Activated CD8-positive, alpha-beta T cell treated with anti-CD3 and anti-CD28 coated beads for 36 hours (primary cell): ENCODE measurements at regions not wholly inside any gene's neighbourhood (a gene's known extent, or its start where the extent isn't known, plus 50 kb on each side); places are given as distances from the start of the nearest gene placed in this dataset.

ENCODE experiments used
- ATAC-seq: fragments of 200-7000 bp; cut with Tn5 transposase; one replicate; pipeline ENCODE4 v1.10.0; 2021; ENCODE audit warnings: mild to moderate bottlenecking, moderate library complexity
- CTCF ChIA-PET: fragments of 350-600 bp; sonication (Branson Sonifier 250); formaldehyde crosslinking; loops from one replicate; lab custom pipeline; 2021; ENCODE audit warnings: antibody characterized with exemption; lab: Charles Lee
- POLR2A ChIA-PET: fragments of 350-600 bp; sonication (Branson Sonifier 250); formaldehyde crosslinking; loops from one replicate; lab custom pipeline; 2021; ENCODE audit warnings: antibody characterized with exemption; lab: Charles Lee
- DNase-seq: peaks from one replicate; pipeline ENCODE4 v3.0.0-alpha.2; 2020
- H3K27ac Mint-ChIP-seq: one replicate; pipeline ENCODE4 v1.8.0; 2021; ENCODE audit warnings: mild to moderate bottlenecking, mixed read lengths
- H3K27me3 Mint-ChIP-seq: one replicate; pipeline ENCODE4 v1.8.0; 2021; ENCODE audit warnings: mixed read lengths
- H3K36me3 Mint-ChIP-seq: one replicate; pipeline ENCODE4 v1.8.0; 2021; ENCODE audit warnings: low read depth, mixed read lengths
- H3K4me1 Mint-ChIP-seq: one replicate; pipeline ENCODE4 v1.8.0; 2021; ENCODE audit warnings: low read depth, mixed read lengths
- H3K4me3 Mint-ChIP-seq: one replicate; pipeline ENCODE4 v1.8.0; 2021; ENCODE audit warnings: mild to moderate bottlenecking, moderate library complexity, mixed read lengths
- H3K9me3 Mint-ChIP-seq: one replicate; pipeline ENCODE4 v1.8.0; 2021; ENCODE audit warnings: mixed read lengths
- intact Hi-C: fragments of 100-400 bp; cut with micrococcal nuclease; formaldehyde crosslinking; loops from one replicate; pipeline ENCODE4 v1.10.0; 2022
- TF ChIP-seq, protein P1 (sequence below): fragments of 200-600 bp; IDR thresholded peaks from one replicate; pipeline ENCODE4 v1.8.0; 2022; ENCODE audit warnings: antibody characterized with exemption, mild to moderate bottlenecking

DNA sequence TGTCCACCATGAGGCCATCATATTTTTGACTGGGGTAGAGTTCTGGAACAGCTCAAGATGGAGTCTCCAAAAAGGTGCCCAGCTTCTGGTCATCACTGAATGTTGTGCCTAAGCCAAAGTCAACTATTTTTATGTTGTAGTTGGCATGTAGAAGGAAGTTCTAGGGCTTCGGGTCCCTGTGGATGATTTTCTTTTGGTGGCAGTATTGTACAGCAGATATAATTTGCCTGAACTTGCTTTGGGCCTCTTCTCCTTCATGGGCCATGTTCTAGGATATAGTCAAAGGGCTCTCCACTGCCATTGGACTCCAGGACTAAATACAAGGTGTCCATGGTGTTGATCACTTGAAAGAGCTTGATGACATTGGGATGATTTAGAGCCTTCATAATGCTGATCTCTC is 143.6 kb downstream of the SLC38A4 start:
- Mint-ChIP-seq H3K27ac (no peak overlapping the region), H3K4me1 (no peaks in the 10 kb centered on the region), H3K36me3 (no peaks in the 10 kb centered on the region), H3K9me3 (peaks cover 8% of the 10 kb centered on the region), H3K4me3 (no peak overlapping the region), H3K27me3 (no peaks in the 10 kb centered on the region)
- intact Hi-C loops, result no loop called here
- CTCF ChIA-PET, result interaction anchor here (0.7 to 1.6 kb wide), 2 partner anchors 20 to 158 kb away, joined by 3 read pairs; no protein-coding TSS in a partner anchor
- ATAC-seq, result no peak
- POLR2A ChIA-PET, result no interaction called here
- DNase-seq, result no peak
- TF ChIP-seq, protein P1, sequence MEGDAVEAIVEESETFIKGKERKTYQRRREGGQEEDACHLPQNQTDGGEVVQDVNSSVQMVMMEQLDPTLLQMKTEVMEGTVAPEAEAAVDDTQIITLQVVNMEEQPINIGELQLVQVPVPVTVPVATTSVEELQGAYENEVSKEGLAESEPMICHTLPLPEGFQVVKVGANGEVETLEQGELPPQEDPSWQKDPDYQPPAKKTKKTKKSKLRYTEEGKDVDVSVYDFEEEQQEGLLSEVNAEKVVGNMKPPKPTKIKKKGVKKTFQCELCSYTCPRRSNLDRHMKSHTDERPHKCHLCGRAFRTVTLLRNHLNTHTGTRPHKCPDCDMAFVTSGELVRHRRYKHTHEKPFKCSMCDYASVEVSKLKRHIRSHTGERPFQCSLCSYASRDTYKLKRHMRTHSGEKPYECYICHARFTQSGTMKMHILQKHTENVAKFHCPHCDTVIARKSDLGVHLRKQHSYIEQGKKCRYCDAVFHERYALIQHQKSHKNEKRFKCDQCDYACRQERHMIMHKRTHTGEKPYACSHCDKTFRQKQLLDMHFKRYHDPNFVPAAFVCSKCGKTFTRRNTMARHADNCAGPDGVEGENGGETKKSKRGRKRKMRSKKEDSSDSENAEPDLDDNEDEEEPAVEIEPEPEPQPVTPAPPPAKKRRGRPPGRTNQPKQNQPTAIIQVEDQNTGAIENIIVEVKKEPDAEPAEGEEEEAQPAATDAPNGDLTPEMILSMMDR, result no peak

DNA sequence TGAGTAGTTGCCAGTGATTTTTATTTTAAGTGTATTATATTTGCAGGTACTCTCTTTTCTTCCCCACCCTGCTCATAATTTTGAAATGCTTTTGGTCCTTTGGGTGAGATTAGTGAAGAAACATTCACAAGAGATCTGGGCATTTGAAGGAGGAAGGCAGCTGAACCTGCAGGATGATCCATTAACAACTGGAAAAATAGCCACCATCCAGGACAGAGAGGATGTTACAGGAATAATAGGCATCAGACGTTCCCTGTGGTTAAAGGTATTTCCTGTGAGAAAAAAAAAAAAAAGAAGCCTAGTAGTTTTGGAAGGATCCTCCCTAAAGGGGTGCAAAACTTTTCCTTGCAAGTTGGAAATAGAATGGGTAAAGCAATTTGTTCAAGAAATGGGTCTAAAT is 145.3 kb downstream of the SLC38A4 start:
- CTCF ChIA-PET, result no interaction called here
- POLR2A ChIA-PET, result no interaction called here

DNA sequence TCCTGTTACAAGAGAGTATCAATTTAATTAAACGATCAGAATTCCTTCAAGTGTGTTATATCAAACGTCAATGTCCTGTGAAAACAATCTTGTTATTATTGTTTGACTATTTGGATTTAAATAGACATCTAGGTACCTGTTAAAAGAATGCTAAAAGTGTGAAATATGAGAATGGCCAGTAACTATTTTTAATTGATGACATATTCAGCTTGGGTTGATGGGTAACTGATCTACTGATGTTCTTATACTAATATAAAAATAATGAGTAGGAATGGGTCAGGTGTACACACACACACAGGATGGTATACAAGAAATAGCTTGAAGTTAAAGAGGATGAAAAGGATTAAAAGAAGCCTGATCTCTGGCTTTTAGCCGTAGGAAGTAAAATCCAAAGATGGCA is 146.0 kb downstream of the SLC38A4 start:
- TF ChIP-seq, protein P1, result no peak
- ChIA-PET POLR2A (interaction anchor here (0.5 to 0.8 kb wide), 2 partner anchors 22 to 555 kb away, joined by 3 read pairs; no protein-coding TSS in a partner anchor), CTCF (interaction anchor here (1.2 kb wide), 1 partner anchor 9 kb away, joined by 3 read pairs; no protein-coding TSS in a partner anchor)
- no peaks in the 10 kb centered on the region for H3K36me3 Mint-ChIP-seq
- DNase-seq, result no peak
- no peak overlapping the region for H3K4me3 Mint-ChIP-seq
- intact Hi-C loops, result no loop called here
- H3K9me3 Mint-ChIP-seq, result peaks cover 7% of the 10 kb centered on the region
- H3K27ac Mint-ChIP-seq, result no peak overlapping the region
- peaks cover 2% of the 10 kb centered on the region for H3K4me1 Mint-ChIP-seq
- no peak for ATAC-seq
- no peaks in the 10 kb centered on the region for H3K27me3 Mint-ChIP-seq

More for the DNA sequence above, 145.3 kb downstream of the SLC38A4 start:
- H3K4me1 Mint-ChIP-seq, result peaks cover 2% of the 10 kb centered on the region
- no peak for DNase-seq
- no peaks in the 10 kb centered on the region for H3K27me3 Mint-ChIP-seq
- H3K36me3 Mint-ChIP-seq, result no peaks in the 10 kb centered on the region
- TF ChIP-seq, protein P1, result no peak
- intact Hi-C loops, result no loop called here
- no peak overlapping the region for H3K27ac Mint-ChIP-seq
- H3K9me3 Mint-ChIP-seq, result peaks cover 8% of the 10 kb centered on the region
- no peak overlapping the region for H3K4me3 Mint-ChIP-seq
- no peak for ATAC-seq

DNA sequence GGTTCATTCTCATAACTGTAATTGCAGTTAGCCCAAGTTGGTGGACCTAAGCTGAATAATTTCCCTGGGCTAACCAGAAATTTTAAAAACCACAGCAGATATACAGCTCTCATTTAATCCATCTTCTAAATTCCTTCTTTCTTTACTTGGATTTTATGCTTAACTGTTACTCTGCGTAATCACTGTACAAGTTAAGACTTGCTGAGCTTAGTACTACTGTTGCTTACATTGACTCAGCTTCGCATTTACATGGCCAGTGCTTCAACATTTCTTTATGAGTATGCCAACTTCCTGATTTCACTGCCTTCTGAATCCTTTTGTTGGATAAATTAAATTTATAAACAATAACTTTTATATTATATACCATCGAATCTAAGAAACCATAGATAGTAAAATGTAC is 147.4 kb downstream of the SLC38A4 start:
- intact Hi-C loops, result no loop called here
- Mint-ChIP-seq H3K27ac (no peak overlapping the region), H3K27me3 (no peaks in the 10 kb centered on the region), H3K4me1 (peaks cover 2% of the 10 kb centered on the region), H3K4me3 (no peak overlapping the region), H3K9me3 (no peaks in the 10 kb centered on the region), H3K36me3 (no peaks in the 10 kb centered on the region)
- DNase-seq (no peak), ATAC-seq (no peak)
- CTCF ChIA-PET, result interaction anchor here (0.9 to 2.9 kb wide), 4 partner anchors 12 to 553 kb away, joined by 3 to 12 read pairs (median 5); no protein-coding TSS in a partner anchor
- TF ChIP-seq, protein P1, result no peak
- POLR2A ChIA-PET, result no interaction called here

DNA sequence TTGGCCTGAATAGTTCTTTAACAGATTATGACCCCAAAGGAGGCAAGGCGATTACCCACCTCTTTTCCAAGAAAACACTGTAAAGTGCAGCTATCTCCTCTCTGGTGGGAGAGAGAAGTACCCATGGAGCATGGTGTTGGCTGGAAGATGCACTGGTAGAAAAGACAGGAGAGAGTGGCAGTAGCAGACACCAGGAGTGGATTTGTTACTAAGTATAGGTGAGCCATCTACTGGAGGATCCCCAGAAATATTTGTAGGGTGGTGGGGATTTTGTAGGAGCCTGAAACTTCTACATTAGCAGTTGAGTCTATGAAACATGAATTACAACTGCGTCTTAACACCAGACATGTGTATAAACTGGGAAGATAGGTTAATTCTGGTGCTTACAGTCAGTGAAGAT is 148.0 kb downstream of the SLC38A4 start:
- ATAC-seq, result peak; percentile 49
- H3K4me1 Mint-ChIP-seq, result peaks cover 2% of the 10 kb centered on the region
- CTCF ChIA-PET, result interaction anchor here (0.8 to 2.9 kb wide), 6 partner anchors 9 to 553 kb away, joined by 3 to 12 read pairs (median 4); no protein-coding TSS in a partner anchor

More for the DNA sequence above, 148.0 kb downstream of the SLC38A4 start:
- Mint-ChIP-seq H3K27ac (no peak overlapping the region), H3K27me3 (no peaks in the 10 kb centered on the region), H3K4me3 (no peak overlapping the region), H3K36me3 (no peaks in the 10 kb centered on the region), H3K9me3 (no peaks in the 10 kb centered on the region)
- POLR2A ChIA-PET, result no interaction called here
- DNase-seq, result no peak
- intact Hi-C loops, result no loop called here
- TF ChIP-seq, protein P1, result peak; percentile 21
